Fibroblast of peridontal ligament (primary cell): ENCODE measurements at regions not wholly inside any gene's neighbourhood (a gene's known extent, or its start where the extent isn't known, plus 50 kb on each side); places are given as distances from the start of the nearest gene placed in this dataset.
"Not testable (repeated sequence)": the region's sequence is repeated elsewhere in the genome, so short reads cannot be mapped to it uniquely, and the experiment has no call there.

ENCODE experiments used
- DNase-seq: peaks from one replicate; pipeline ENCODE4 v3.0.0-alpha.2; 2010; ENCODE audit errors: extremely low read depth

GRCh38 chr9:115301581-115301980, 183.6 kb upstream of the TNC start:
- no peak for DNase-seq

- DNase-seq, result no peak
These were observed 187.6 kb upstream of the TNC start for GRCh38 chr9:115305543-115305942.

GRCh38 chr9:115306865-115307264, 188.9 kb upstream of the TNC start:
- peak; percentile 41 for DNase-seq

- DNase-seq, result no peak
These were observed 195.6 kb upstream of the TNC start for GRCh38 chr9:115313545-115313944.

GRCh38 chr9:115326461-115326860, 208.5 kb upstream of the TNC start:
- no peak for DNase-seq

- peak; percentile 59 for DNase-seq
These were observed 209.6 kb upstream of the TNC start for GRCh38 chr9:115327436-115328122.

GRCh38 chr9:115328228-115328627, 210.3 kb upstream of the TNC start:
- DNase-seq, result peak; percentile 84

GRCh38 chr9:115328677-115329076, 210.7 kb upstream of the TNC start:
- no peak for DNase-seq

- no peak for DNase-seq
These were observed 215.5 kb upstream of the TNC start for GRCh38 chr9:115333277-115334070.

- no peak for DNase-seq
These were observed 217.5 kb upstream of the TNC start for GRCh38 chr9:115335439-115335838.

- DNase-seq, result no peak
These were observed 222.4 kb upstream of the TNC start for GRCh38 chr9:115340314-115340713.

- peak; percentile 84 for DNase-seq
These were observed 223.5 kb upstream of the TNC start for GRCh38 chr9:115341426-115341825.

- not testable (repeated sequence) for DNase-seq
These were observed 229.8 kb upstream of the TNC start for GRCh38 chr9:115347776-115348175.

GRCh38 chr9:115348936-115349335, 231.0 kb upstream of the TNC start:
- DNase-seq, result not testable (repeated sequence)

GRCh38 chr9:115349542-115349941, 231.6 kb upstream of the TNC start:
- peak; percentile 63 for DNase-seq

- peak; percentile 62 for DNase-seq
These were observed 232.6 kb upstream of the TNC start for GRCh38 chr9:115350548-115350947.

- no peak for DNase-seq
These were observed 235.7 kb upstream of the TNC start for GRCh38 chr9:115353681-115354080.

- no peak for DNase-seq
These were observed 239.9 kb upstream of the TNC start for GRCh38 chr9:115357821-115358220.

GRCh38 chr9:115359017-115359780, 241.2 kb upstream of the TNC start:
- no peak for DNase-seq

GRCh38 chr9:115360122-115360521, 242.2 kb upstream of the TNC start:
- DNase-seq, result no peak

- DNase-seq, result no peak
These were observed 244.1 kb upstream of the TNC start for GRCh38 chr9:115362101-115362500.

GRCh38 chr9:115362640-115363039, 244.7 kb upstream of the TNC start:
- DNase-seq, result no peak

GRCh38 chr9:115364991-115365390, 247.0 kb upstream of the TNC start:
- DNase-seq, result peak; percentile 35
